ENCODE measurements at regions not wholly inside any gene's neighbourhood (a gene's known extent, or its start where the extent isn't known, plus 50 kb on each side); places are given as distances from the start of the nearest gene placed in this dataset.

GRCh38 chr13:59126474-59126873 is 1037.3 kb downstream of the DIAPH3 start:
- Histone ChIP-seq H3K36me3 (no peaks in the 10 kb centered on the region), H3K4me1 (no peaks in the 10 kb centered on the region), H3K27me3 (ENCODE audit: low read depth) (no peaks in the 10 kb centered on the region), H3K9me3 (no peaks in the 10 kb centered on the region), H3K4me3 (no peak overlapping the region), H3K27ac (no peak overlapping the region)
- intact Hi-C loops (cut with DNase I) = no loop called here
- no peak for DNase-seq
- no peak for TF ChIP-seq CTCF (IDR thresholded peaks at IDR 0.05)
- ATAC-seq = no peak

GRCh38 chr13:59133903-59134302 is 1029.8 kb downstream of the DIAPH3 start:
- TF ChIP-seq CTCF (IDR thresholded peaks at IDR 0.05) = no peak
- Histone ChIP-seq H3K27me3 (ENCODE audit: low read depth) (no peaks in the 10 kb centered on the region), H3K4me3 (no peak overlapping the region), H3K27ac (no peak overlapping the region), H3K9me3 (no peaks in the 10 kb centered on the region), H3K36me3 (no peaks in the 10 kb centered on the region), H3K4me1 (no peaks in the 10 kb centered on the region)
- intact Hi-C loops (cut with DNase I) = no loop called here
- no peak for DNase-seq
- ATAC-seq = no peak

- ATAC-seq (no peak), DNase-seq (no peak)
- H3K9me3 ChIP-seq = no peaks in the 10 kb centered on the region
- no peak overlapping the region for H3K4me3 ChIP-seq
- intact Hi-C loops (cut with DNase I) = no loop called here
- no peaks in the 10 kb centered on the region for H3K27me3 ChIP-seq (ENCODE audit: low read depth)
- no peak for TF ChIP-seq CTCF (IDR thresholded peaks at IDR 0.05)
- no peaks in the 10 kb centered on the region for H3K4me1 ChIP-seq
- no peaks in the 10 kb centered on the region for H3K36me3 ChIP-seq
- no peak overlapping the region for H3K27ac ChIP-seq
These were observed 1019.0 kb downstream of the DIAPH3 start for GRCh38 chr13:59144700-59145099.

- TF ChIP-seq CTCF (IDR thresholded peaks at IDR 0.05) = no peak
- no peaks in the 10 kb centered on the region for H3K9me3 ChIP-seq
- H3K27ac ChIP-seq = no peak overlapping the region
- no peaks in the 10 kb centered on the region for H3K36me3 ChIP-seq
- no peaks in the 10 kb centered on the region for H3K27me3 ChIP-seq (ENCODE audit: low read depth)
- ATAC-seq = no peak
- intact Hi-C loops (cut with DNase I) = no loop called here
- no peaks in the 10 kb centered on the region for H3K4me1 ChIP-seq
- no peak for DNase-seq
- H3K4me3 ChIP-seq = no peak overlapping the region
These were observed 1018.3 kb downstream of the DIAPH3 start for GRCh38 chr13:59145381-59145780.

- DNase-seq (no peak), ATAC-seq (no peak)
- Histone ChIP-seq H3K4me3 (no peak overlapping the region), H3K27ac (no peak overlapping the region), H3K4me1 (no peaks in the 10 kb centered on the region), H3K9me3 (peaks cover 3% of the 10 kb centered on the region), H3K36me3 (no peaks in the 10 kb centered on the region), H3K27me3 (ENCODE audit: low read depth) (no peaks in the 10 kb centered on the region)
- intact Hi-C loops (cut with DNase I) = no loop called here
- no peak for TF ChIP-seq CTCF (IDR thresholded peaks at IDR 0.05)
These were observed 1006.5 kb downstream of the DIAPH3 start for GRCh38 chr13:59157181-59157580.

GRCh38 chr13:59166174-59166573 is 997.6 kb downstream of the DIAPH3 start:
- no peak for DNase-seq
- H3K27ac ChIP-seq = no peak overlapping the region
- TF ChIP-seq CTCF (IDR thresholded peaks at IDR 0.05) = no peak

More at GRCh38 chr13:59166174-59166573, 997.6 kb downstream of the DIAPH3 start:
- H3K4me1 ChIP-seq = no peaks in the 10 kb centered on the region
- ATAC-seq = no peak
- intact Hi-C loops (cut with DNase I) = no loop called here
- no peaks in the 10 kb centered on the region for H3K27me3 ChIP-seq (ENCODE audit: low read depth)
- no peaks in the 10 kb centered on the region for H3K36me3 ChIP-seq
- peaks cover 9% of the 10 kb centered on the region for H3K9me3 ChIP-seq
- H3K4me3 ChIP-seq = no peak overlapping the region
